Peyer's patch (tissue), 4 donors: ENCODE measurements at regions not wholly inside any gene's neighbourhood (a gene's known extent, or its start where the extent isn't known, plus 50 kb on each side); places are given as distances from the start of the nearest gene placed in this dataset.

Experiments
- CTCF ChIP-seq, 6 experiments: fragments of 450-650 bp in 4 of 6; fragments of 200-600 bp in 2 of 6; sonication (generic) in 1 of 6; IDR thresholded peaks; one replicate each; pipeline ENCODE4 v1.5.1; 2017 to 2019; ENCODE audit warnings: antibody characterized with exemption in 6 of 6, mild to moderate bottlenecking in 3 of 6, moderate library complexity in 1 of 6
- POLR2A ChIP-seq, 2 donors: fragments of 450-650 bp; IDR thresholded peaks; one replicate each; pipeline ENCODE4 v1.5.1; 2017; ENCODE audit warnings: antibody characterized with exemption in 2 of 2, mild to moderate bottlenecking in 2 of 2, moderate library complexity in 2 of 2

- no peak for TF ChIP-seq POLR2A (IDR thresholded peaks at IDR 0.05)
- TF ChIP-seq CTCF (IDR thresholded peaks at IDR 0.05): no peak
These were observed 742.9 kb downstream of the SORCS3 start for GRCh38 chr10:105383978-105384377.
